Endothelial cell (in vitro differentiated cells): ENCODE measurements at regions not wholly inside any gene's neighbourhood (a gene's known extent, or its start where the extent isn't known, plus 50 kb on each side); places are given as distances from the start of the nearest gene placed in this dataset.

Experiments used
- DNase-seq: peaks from one replicate; pipeline ENCODE4 v3.0.0; 2021; ENCODE audit warnings: low spot score
- H3K27ac Mint-ChIP-seq: one replicate; pipeline ENCODE4 v1.8.0; 2021; ENCODE audit warnings: mixed read lengths, inconsistent platforms; ENCODE audit not compliant: unreplicated experiment
- H3K27me3 Mint-ChIP-seq: one replicate; pipeline ENCODE4 v1.8.0; 2021; ENCODE audit warnings: mild to moderate bottlenecking, moderate library complexity, mixed read lengths, inconsistent platforms; ENCODE audit not compliant: unreplicated experiment
- H3K36me3 Mint-ChIP-seq: one replicate; pipeline ENCODE4 v1.8.0; 2021; ENCODE audit warnings: mild to moderate bottlenecking, low read depth, mixed read lengths, inconsistent platforms; ENCODE audit not compliant: unreplicated experiment
- H3K4me1 Mint-ChIP-seq: one replicate; pipeline ENCODE4 v1.8.0; 2021; ENCODE audit warnings: mild to moderate bottlenecking, mixed read lengths, inconsistent platforms; ENCODE audit not compliant: unreplicated experiment
- H3K4me3 Mint-ChIP-seq: one replicate; pipeline ENCODE4 v1.8.0; 2021; ENCODE audit warnings: mild to moderate bottlenecking, mixed read lengths, inconsistent platforms; ENCODE audit not compliant: unreplicated experiment
- H3K9me3 Mint-ChIP-seq: one replicate; pipeline ENCODE4 v1.8.0; 2021; ENCODE audit warnings: mixed read lengths, inconsistent platforms; ENCODE audit not compliant: unreplicated experiment
- TF ChIP-seq, protein P1 (sequence below): fragments of 200-600 bp; sonication (generic); IDR thresholded peaks from one replicate; pipeline ENCODE4 v1.5.0; 2021; ENCODE audit warnings: antibody characterized with exemption; ENCODE audit not compliant: unreplicated experiment

DNA sequence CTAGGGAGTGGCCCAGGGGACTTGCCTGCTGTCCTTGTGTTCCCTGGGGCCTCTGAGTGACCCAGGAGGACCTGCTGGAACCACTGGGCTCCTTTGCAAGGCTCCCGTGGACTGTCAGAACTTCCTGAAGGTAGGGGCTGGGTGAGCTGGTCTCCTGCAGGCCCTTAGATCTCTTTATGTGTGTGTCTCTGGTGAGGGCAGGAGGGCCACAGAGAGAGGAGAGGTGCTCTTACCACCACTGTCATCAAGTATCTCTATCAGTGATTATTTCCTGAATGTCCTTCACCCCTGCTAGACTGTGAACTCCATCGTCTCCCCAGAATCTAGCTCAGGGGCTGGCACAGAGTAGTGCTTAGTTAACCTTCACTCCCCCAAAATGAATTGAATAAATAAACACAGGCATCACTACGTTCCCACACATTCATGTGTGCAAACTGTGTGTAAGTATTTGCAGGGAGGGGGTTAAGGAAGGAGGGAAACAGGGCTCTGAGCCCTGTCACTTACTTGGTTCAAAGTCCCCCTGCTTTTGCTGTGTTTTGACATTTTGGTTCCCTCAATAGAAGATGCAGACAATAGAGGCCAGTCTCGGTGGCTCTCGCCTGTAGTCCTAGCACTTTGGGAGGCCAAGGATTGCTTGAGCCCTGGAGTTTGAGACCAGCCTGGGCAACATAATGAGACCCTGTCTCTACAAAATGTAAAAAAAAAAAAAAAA is 100.8 kb upstream of the HAAO start:
- Mint-ChIP-seq H3K36me3 (no peaks in the 10 kb centered on the region), H3K27ac (no peak overlapping the region), H3K4me3 (no peak overlapping the region), H3K27me3 (peaks cover 2% of the 10 kb centered on the region), H3K4me1 (no peaks in the 10 kb centered on the region), H3K9me3 (no peaks in the 10 kb centered on the region)
- no peak for DNase-seq
- TF ChIP-seq, protein P1, sequence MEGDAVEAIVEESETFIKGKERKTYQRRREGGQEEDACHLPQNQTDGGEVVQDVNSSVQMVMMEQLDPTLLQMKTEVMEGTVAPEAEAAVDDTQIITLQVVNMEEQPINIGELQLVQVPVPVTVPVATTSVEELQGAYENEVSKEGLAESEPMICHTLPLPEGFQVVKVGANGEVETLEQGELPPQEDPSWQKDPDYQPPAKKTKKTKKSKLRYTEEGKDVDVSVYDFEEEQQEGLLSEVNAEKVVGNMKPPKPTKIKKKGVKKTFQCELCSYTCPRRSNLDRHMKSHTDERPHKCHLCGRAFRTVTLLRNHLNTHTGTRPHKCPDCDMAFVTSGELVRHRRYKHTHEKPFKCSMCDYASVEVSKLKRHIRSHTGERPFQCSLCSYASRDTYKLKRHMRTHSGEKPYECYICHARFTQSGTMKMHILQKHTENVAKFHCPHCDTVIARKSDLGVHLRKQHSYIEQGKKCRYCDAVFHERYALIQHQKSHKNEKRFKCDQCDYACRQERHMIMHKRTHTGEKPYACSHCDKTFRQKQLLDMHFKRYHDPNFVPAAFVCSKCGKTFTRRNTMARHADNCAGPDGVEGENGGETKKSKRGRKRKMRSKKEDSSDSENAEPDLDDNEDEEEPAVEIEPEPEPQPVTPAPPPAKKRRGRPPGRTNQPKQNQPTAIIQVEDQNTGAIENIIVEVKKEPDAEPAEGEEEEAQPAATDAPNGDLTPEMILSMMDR = no peak

DNA sequence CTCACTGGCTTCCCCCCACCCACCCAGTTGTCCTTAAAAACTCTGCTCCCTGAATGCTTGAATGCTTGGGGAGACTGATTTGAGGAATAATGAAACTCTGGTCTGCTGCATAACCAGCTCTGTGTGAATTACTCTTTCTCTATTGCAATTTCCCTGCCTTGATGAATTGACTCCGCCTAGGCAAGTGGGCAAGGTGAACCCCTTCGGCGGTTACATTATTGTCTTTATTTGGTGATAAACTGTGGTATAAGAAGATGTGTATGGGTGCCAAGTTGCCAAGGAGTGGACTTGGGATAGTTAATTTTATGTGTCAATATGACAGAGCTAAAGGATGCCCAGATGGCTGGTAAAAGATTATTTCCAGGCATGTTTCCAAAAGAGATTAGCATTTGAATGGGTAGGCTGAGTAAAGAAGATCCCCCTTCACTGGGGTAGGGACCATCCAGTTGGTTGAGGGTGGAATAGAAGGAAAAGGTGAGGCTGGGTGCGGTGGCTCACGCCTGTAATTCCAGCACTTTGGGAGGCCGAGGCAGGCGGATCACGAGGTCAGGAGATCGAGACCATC is 98.5 kb upstream of the HAAO start:
- Mint-ChIP-seq H3K36me3 (no peaks in the 10 kb centered on the region), H3K4me1 (no peaks in the 10 kb centered on the region), H3K27ac (no peak overlapping the region), H3K27me3 (no peaks in the 10 kb centered on the region), H3K4me3 (no peak overlapping the region), H3K9me3 (no peaks in the 10 kb centered on the region)
- DNase-seq = no peak
- TF ChIP-seq, protein P1 = no peak

DNA sequence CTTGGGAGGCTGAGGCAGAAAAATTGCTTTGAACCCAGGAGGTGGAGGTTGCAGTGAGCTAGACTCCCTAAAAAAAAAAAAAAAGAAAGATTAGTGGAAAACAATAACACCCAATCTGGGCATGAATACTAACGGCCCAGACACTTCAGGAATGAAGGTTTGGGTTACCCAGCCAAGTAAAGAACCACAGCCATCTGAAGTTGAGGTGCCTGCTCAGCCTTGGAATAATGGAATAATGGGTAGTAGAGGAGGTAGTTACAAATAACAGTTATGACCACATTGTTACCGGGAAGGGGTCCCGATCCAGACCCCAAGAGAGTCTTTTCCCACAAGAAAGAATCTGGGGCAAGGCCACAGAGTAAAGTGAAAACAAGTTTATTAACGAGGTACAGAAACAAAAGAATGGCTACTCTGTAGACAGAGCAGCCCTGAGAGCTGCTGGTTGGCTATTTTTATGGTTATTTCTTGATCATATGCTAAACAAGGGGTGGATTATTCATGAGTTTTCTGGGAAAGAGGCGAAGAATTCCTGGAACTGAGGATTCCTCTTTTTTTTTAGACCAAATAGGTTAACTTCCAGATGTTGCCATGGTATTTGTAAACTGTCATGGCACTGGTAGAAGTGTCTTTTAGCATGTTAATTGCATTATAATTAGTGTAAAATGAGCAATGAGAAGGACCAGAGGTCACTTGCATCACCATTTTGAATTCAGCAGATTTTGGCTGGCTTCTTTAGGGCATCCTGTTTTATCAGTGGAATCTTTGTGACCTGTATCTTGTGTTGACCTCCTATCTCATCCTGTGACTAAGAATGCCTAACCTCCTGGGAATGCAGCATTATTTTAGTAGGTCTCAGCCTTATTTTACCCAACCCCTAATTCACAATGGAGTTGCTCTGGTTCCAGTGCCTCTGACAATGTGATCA is 96.2 kb upstream of the HAAO start:
- TF ChIP-seq, protein P1 = no peak
- H3K27me3 Mint-ChIP-seq = no peaks in the 10 kb centered on the region
- no peaks in the 10 kb centered on the region for H3K9me3 Mint-ChIP-seq
- no peaks in the 10 kb centered on the region for H3K4me1 Mint-ChIP-seq
- no peak overlapping the region for H3K4me3 Mint-ChIP-seq
- DNase-seq = no peak
- no peaks in the 10 kb centered on the region for H3K36me3 Mint-ChIP-seq
- no peak overlapping the region for H3K27ac Mint-ChIP-seq

DNA sequence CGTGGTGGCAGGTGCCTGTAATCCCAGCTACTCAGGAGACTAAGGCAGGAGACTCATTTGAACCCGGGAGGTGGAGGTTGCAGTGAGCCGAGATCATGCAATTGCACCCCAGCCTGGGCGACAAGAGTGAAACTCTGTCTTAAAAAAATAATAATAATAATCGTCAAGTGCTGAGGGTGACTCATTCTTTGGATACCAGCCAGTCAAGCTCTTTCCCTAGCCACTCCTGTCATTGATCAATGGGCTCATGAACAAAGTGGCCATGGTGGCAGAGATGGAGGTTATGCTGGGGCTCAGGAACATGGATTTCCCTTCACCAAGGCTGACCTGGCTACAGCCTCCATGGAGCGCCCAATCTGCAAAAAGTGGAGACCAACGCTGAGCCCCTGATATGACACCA is 94.5 kb upstream of the HAAO start:
- DNase-seq = no peak

More for the DNA sequence above, 94.5 kb upstream of the HAAO start:
- Mint-ChIP-seq H3K27ac (no peak overlapping the region), H3K36me3 (no peaks in the 10 kb centered on the region), H3K4me3 (no peak overlapping the region), H3K4me1 (peaks cover 5% of the 10 kb centered on the region), H3K9me3 (no peaks in the 10 kb centered on the region), H3K27me3 (no peaks in the 10 kb centered on the region)
- TF ChIP-seq, protein P1 = no peak
